ACHN (cell line): ENCODE measurements at regions not wholly inside any gene's neighbourhood (a gene's known extent, or its start where the extent isn't known, plus 50 kb on each side); places are given as distances from the start of the nearest gene placed in this dataset.
"Not testable (repeated sequence)": the region's sequence is repeated elsewhere in the genome, so short reads cannot be mapped to it uniquely, and the experiment has no call there.

ENCODE experiments used
- DNase-seq: peaks from one replicate; pipeline ENCODE4 v3.0.0-alpha.2; 2015
- in situ Hi-C: cut with HindIII; loops from 2 replicates; pipeline ENCODE4 v1.10.0; 2017; ENCODE audit warnings: low sequenced_read_pairs, low pct_ligation_motif_present, low pct_unique_long_range_greater_than_20kb

- DNase-seq, in situ Hi-C loops: not testable (repeated sequence)
Measured at GRCh38 chr9:67442313-67442712, 416.4 kb upstream of the ANKRD20A1 start.

GRCh38 chr9:67437011-67437410 lies 421.7 kb upstream of the ANKRD20A1 start:
- DNase-seq, in situ Hi-C loops: not testable (repeated sequence)

- DNase-seq, in situ Hi-C loops: not testable (repeated sequence)
Measured at GRCh38 chr9:67424881-67425280, 432.5 kb upstream of the SPATA31A3 start.

GRCh38 chr9:67423049-67423728 lies 430.8 kb upstream of the SPATA31A3 start:
- in situ Hi-C loops, DNase-seq: not testable (repeated sequence)

GRCh38 chr9:67418496-67419079 lies 426.2 kb upstream of the SPATA31A3 start:
- DNase-seq, in situ Hi-C loops: not testable (repeated sequence)

- DNase-seq, in situ Hi-C loops: not testable (repeated sequence)
Measured at GRCh38 chr9:67417341-67417983, 425.1 kb upstream of the SPATA31A3 start.

GRCh38 chr9:67416639-67417038 lies 424.3 kb upstream of the SPATA31A3 start:
- in situ Hi-C loops = not testable (repeated sequence)

GRCh38 chr9:67410606-67411220 lies 418.4 kb upstream of the SPATA31A3 start:
- DNase-seq, in situ Hi-C loops: not testable (repeated sequence)

More at GRCh38 chr9:67416639-67417038, 424.3 kb upstream of the SPATA31A3 start:
- DNase-seq = not testable (repeated sequence)

GRCh38 chr9:67403739-67404138 lies 411.4 kb upstream of the SPATA31A3 start:
- DNase-seq, in situ Hi-C loops: not testable (repeated sequence)

- in situ Hi-C loops, DNase-seq: not testable (repeated sequence)
Measured at GRCh38 chr9:67397731-67398130, 405.4 kb upstream of the SPATA31A3 start.

GRCh38 chr9:67394782-67395181 lies 402.4 kb upstream of the SPATA31A3 start:
- in situ Hi-C loops, DNase-seq: not testable (repeated sequence)

GRCh38 chr9:67394038-67394437 lies 401.7 kb upstream of the SPATA31A3 start:
- in situ Hi-C loops, DNase-seq: not testable (repeated sequence)

GRCh38 chr9:67369664-67370063 lies 377.3 kb upstream of the SPATA31A3 start:
- DNase-seq, in situ Hi-C loops: not testable (repeated sequence)

- DNase-seq, in situ Hi-C loops: not testable (repeated sequence)
Measured at GRCh38 chr9:67362325-67362724, 370.0 kb upstream of the SPATA31A3 start.

GRCh38 chr9:67353961-67354360 lies 361.6 kb upstream of the SPATA31A3 start:
- DNase-seq, in situ Hi-C loops: not testable (repeated sequence)

GRCh38 chr9:67349424-67349759 lies 357.0 kb upstream of the SPATA31A3 start:
- in situ Hi-C loops, DNase-seq: not testable (repeated sequence)

GRCh38 chr9:67348562-67349423 lies 356.4 kb upstream of the SPATA31A3 start:
- in situ Hi-C loops, DNase-seq: not testable (repeated sequence)

- DNase-seq, in situ Hi-C loops: not testable (repeated sequence)
Measured at GRCh38 chr9:67348094-67348493, 355.7 kb upstream of the SPATA31A3 start.
